Activated CD8-positive, alpha-beta T cell treated with anti-CD3 and anti-CD28 coated beads for 36 hours (primary cell): ENCODE measurements at regions not wholly inside any gene's neighbourhood (a gene's known extent, or its start where the extent isn't known, plus 50 kb on each side); places are given as distances from the start of the nearest gene placed in this dataset.

Experiments
- ATAC-seq: fragments of 200-7000 bp; cut with Tn5 transposase; one replicate; pipeline ENCODE4 v1.10.0; 2021; ENCODE audit warnings: mild to moderate bottlenecking, moderate library complexity
- CTCF ChIA-PET: fragments of 350-600 bp; sonication (Branson Sonifier 250); formaldehyde crosslinking; loops from one replicate; lab custom pipeline; 2021; ENCODE audit warnings: antibody characterized with exemption; lab: Charles Lee
- POLR2A ChIA-PET: fragments of 350-600 bp; sonication (Branson Sonifier 250); formaldehyde crosslinking; loops from one replicate; lab custom pipeline; 2021; ENCODE audit warnings: antibody characterized with exemption; lab: Charles Lee
- DNase-seq: peaks from one replicate; pipeline ENCODE4 v3.0.0-alpha.2; 2020
- H3K27ac Mint-ChIP-seq: one replicate; pipeline ENCODE4 v1.8.0; 2021; ENCODE audit warnings: mild to moderate bottlenecking, mixed read lengths
- H3K27me3 Mint-ChIP-seq: one replicate; pipeline ENCODE4 v1.8.0; 2021; ENCODE audit warnings: mixed read lengths
- H3K36me3 Mint-ChIP-seq: one replicate; pipeline ENCODE4 v1.8.0; 2021; ENCODE audit warnings: low read depth, mixed read lengths
- H3K4me1 Mint-ChIP-seq: one replicate; pipeline ENCODE4 v1.8.0; 2021; ENCODE audit warnings: low read depth, mixed read lengths
- H3K4me3 Mint-ChIP-seq: one replicate; pipeline ENCODE4 v1.8.0; 2021; ENCODE audit warnings: mild to moderate bottlenecking, moderate library complexity, mixed read lengths
- H3K9me3 Mint-ChIP-seq: one replicate; pipeline ENCODE4 v1.8.0; 2021; ENCODE audit warnings: mixed read lengths
- intact Hi-C: fragments of 100-400 bp; cut with micrococcal nuclease; formaldehyde crosslinking; loops from one replicate; pipeline ENCODE4 v1.10.0; 2022
- TF ChIP-seq, protein P1 (sequence below): fragments of 200-600 bp; IDR thresholded peaks from one replicate; pipeline ENCODE4 v1.8.0; 2022; ENCODE audit warnings: antibody characterized with exemption, mild to moderate bottlenecking

DNA sequence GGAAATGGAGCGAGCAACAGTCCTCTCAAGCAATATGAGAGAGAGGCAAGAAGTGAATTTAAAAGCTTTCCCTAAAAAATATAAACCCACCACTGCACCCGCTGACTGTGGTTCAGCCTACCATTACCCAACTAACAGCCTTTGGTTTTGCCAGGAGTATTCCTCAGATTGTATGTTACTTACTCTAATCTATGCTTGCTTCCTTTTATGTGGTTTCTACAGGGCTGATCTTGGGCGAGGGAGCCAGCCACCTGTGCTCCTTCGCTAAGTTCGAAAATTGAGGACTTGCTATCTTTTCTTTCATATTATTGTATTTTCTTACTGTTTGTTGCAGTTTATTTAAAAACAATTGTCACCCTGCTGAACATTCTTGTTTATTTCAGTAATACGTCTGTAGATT, 101.1 kb downstream of the DDX53 start:
- H3K27me3 Mint-ChIP-seq, result no peaks in the 10 kb centered on the region
- no peaks in the 10 kb centered on the region for H3K4me1 Mint-ChIP-seq
- H3K4me3 Mint-ChIP-seq, result no peak overlapping the region
- ChIA-PET CTCF (no interaction called here), POLR2A (no interaction called here)
- H3K36me3 Mint-ChIP-seq, result no peaks in the 10 kb centered on the region
- no peak for ATAC-seq
- no peaks in the 10 kb centered on the region for H3K9me3 Mint-ChIP-seq
- H3K27ac Mint-ChIP-seq, result no peak overlapping the region
- intact Hi-C loops, result no loop called here
- TF ChIP-seq, protein P1, sequence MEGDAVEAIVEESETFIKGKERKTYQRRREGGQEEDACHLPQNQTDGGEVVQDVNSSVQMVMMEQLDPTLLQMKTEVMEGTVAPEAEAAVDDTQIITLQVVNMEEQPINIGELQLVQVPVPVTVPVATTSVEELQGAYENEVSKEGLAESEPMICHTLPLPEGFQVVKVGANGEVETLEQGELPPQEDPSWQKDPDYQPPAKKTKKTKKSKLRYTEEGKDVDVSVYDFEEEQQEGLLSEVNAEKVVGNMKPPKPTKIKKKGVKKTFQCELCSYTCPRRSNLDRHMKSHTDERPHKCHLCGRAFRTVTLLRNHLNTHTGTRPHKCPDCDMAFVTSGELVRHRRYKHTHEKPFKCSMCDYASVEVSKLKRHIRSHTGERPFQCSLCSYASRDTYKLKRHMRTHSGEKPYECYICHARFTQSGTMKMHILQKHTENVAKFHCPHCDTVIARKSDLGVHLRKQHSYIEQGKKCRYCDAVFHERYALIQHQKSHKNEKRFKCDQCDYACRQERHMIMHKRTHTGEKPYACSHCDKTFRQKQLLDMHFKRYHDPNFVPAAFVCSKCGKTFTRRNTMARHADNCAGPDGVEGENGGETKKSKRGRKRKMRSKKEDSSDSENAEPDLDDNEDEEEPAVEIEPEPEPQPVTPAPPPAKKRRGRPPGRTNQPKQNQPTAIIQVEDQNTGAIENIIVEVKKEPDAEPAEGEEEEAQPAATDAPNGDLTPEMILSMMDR, result no peak
- no peak for DNase-seq

DNA sequence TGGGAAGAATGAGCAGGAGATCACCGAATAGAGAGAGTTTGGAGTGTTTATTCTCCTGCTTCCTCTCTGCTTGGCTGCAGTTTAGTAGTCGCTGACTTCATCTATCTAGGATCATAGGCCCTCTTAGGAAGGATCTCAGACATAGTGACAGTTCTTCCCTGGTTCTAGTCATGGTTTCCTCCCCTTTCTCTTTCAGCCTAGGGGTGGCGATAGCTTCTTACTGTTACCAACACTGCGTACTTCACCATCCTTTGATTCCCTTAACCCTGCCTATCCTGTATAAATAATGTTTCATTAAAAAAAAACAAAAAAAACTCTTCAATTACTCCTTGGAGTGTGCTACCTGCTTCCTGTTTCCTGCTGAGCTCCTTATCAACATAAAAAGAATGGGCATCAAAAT, 103.8 kb downstream of the DDX53 start:
- ATAC-seq (no peak), DNase-seq (no peak)
- Mint-ChIP-seq H3K9me3 (no peaks in the 10 kb centered on the region), H3K4me3 (no peak overlapping the region), H3K36me3 (no peaks in the 10 kb centered on the region), H3K27me3 (no peaks in the 10 kb centered on the region), H3K27ac (no peak overlapping the region), H3K4me1 (no peaks in the 10 kb centered on the region)
- TF ChIP-seq, protein P1, result no peak
- ChIA-PET POLR2A (no interaction called here), CTCF (no interaction called here)
- intact Hi-C loops, result no loop called here

- no peak for ATAC-seq
- Mint-ChIP-seq H3K27me3 (no peaks in the 10 kb centered on the region), H3K27ac (no peak overlapping the region), H3K4me1 (no peaks in the 10 kb centered on the region), H3K4me3 (no peak overlapping the region), H3K36me3 (no peaks in the 10 kb centered on the region), H3K9me3 (no peaks in the 10 kb centered on the region)
- ChIA-PET POLR2A (no interaction called here), CTCF (no interaction called here)
- TF ChIP-seq, protein P1, result no peak
- intact Hi-C loops, result no loop called here
- no peak for DNase-seq
These were observed 114.5 kb downstream of the DDX53 start for GRCh38 chrX:23114241-23114640.

GRCh38 chrX:23115651-23116050, 115.9 kb downstream of the DDX53 start:
- H3K27ac Mint-ChIP-seq, result no peak overlapping the region
- ChIA-PET POLR2A (no interaction called here), CTCF (no interaction called here)
- TF ChIP-seq, protein P1, result no peak
- no peaks in the 10 kb centered on the region for H3K4me1 Mint-ChIP-seq
- DNase-seq (no peak), ATAC-seq (no peak)
- no peak overlapping the region for H3K4me3 Mint-ChIP-seq
- H3K27me3 Mint-ChIP-seq, result no peaks in the 10 kb centered on the region
- intact Hi-C loops, result no loop called here
- no peaks in the 10 kb centered on the region for H3K36me3 Mint-ChIP-seq
- no peaks in the 10 kb centered on the region for H3K9me3 Mint-ChIP-seq

DNA sequence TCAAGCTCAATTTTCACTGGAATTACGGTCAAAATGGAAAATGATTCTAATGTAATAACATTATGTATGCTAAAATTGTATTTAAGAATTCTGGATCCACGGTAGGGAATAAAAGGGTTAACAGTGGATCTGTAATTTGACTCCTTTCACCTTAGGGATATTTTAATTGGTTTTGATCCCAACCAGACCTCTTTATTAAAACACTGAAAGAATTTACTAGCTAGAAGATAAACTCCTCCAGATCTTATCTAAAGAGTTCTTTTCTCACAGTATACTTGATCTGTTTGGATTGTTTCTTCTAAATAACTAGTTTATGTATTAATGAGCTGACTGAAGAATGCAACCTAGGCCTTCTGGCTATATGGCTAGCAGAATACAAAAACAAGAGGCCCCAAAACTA, 118.4 kb downstream of the DDX53 start:
- H3K9me3 Mint-ChIP-seq, result no peaks in the 10 kb centered on the region
- ATAC-seq (no peak), DNase-seq (no peak)
- TF ChIP-seq, protein P1, result no peak
- ChIA-PET POLR2A (no interaction called here), CTCF (no interaction called here)
- H3K4me1 Mint-ChIP-seq, result no peaks in the 10 kb centered on the region
- intact Hi-C loops, result no loop called here
- H3K4me3 Mint-ChIP-seq, result no peak overlapping the region
- no peaks in the 10 kb centered on the region for H3K36me3 Mint-ChIP-seq
- H3K27ac Mint-ChIP-seq, result no peak overlapping the region
- no peaks in the 10 kb centered on the region for H3K27me3 Mint-ChIP-seq
